HFF-Myc (cell line): ENCODE measurements at regions not wholly inside any gene's neighbourhood (a gene's known extent, or its start where the extent isn't known, plus 50 kb on each side); places are given as distances from the start of the nearest gene placed in this dataset.

ENCODE experiments used
- DNase-seq: peaks from one replicate; pipeline ENCODE4 v3.0.0-alpha.2; 2011; ENCODE audit warnings: low read depth; ENCODE audit errors: extremely low read depth
- H3K4me3 ChIP-seq: replicated peaks from 2 replicates; pipeline ENCODE4 v1.5.1; 2011; ENCODE audit warnings: low read depth, mild to moderate bottlenecking, control low read depth, low read length
- CTCF ChIP-seq: IDR thresholded peaks from 2 replicates; pipeline ENCODE4 v1.5.1; 2012; ENCODE audit warnings: mild to moderate bottlenecking, low read depth, low read length, control low read depth; ENCODE audit errors: missing control alignments

- H3K4me3 ChIP-seq = no peak overlapping the region
- no peak for DNase-seq
- TF ChIP-seq CTCF = no peak
Observed at GRCh38 chr7:45461026-45461425, 113.1 kb upstream of the ADCY1 start.

- DNase-seq = no peak
- no peak overlapping the region for H3K4me3 ChIP-seq
- TF ChIP-seq CTCF = no peak
Observed at GRCh38 chr7:45469103-45469502, 105.1 kb upstream of the ADCY1 start.

GRCh38 chr7:45470031-45470430, 104.1 kb upstream of the ADCY1 start:
- no peak overlapping the region for H3K4me3 ChIP-seq
- no peak for DNase-seq
- TF ChIP-seq CTCF = no peak

- DNase-seq = no peak
- H3K4me3 ChIP-seq = no peak overlapping the region
- no peak for TF ChIP-seq CTCF
Observed at GRCh38 chr7:45479781-45480180, 94.4 kb upstream of the ADCY1 start.

- DNase-seq = no peak
- no peak for TF ChIP-seq CTCF
Observed at GRCh38 chr7:45482451-45482850, 91.7 kb upstream of the ADCY1 start.

GRCh38 chr7:45484094-45484493, 90.1 kb upstream of the ADCY1 start:
- no peak for DNase-seq
- no peak for TF ChIP-seq CTCF
- no peak overlapping the region for H3K4me3 ChIP-seq

More at GRCh38 chr7:45482451-45482850, 91.7 kb upstream of the ADCY1 start:
- no peak overlapping the region for H3K4me3 ChIP-seq

- no peak for TF ChIP-seq CTCF
- DNase-seq = no peak
- H3K4me3 ChIP-seq = no peak overlapping the region
Observed at GRCh38 chr7:45486575-45486974, 87.6 kb upstream of the ADCY1 start.
